ENCODE measurements at regions not wholly inside any gene's neighbourhood (a gene's known extent, or its start where the extent isn't known, plus 50 kb on each side); places are given as distances from the start of the nearest gene placed in this dataset.

GRCh38 chr5:29051509-29051908 lies 2013.1 kb upstream of the CDH9 start:
- no peak for DNase-seq (ENCODE audit: low read depth in 2 of 2)
- Histone ChIP-seq H3K4me2 (ENCODE audit: extremely low read depth, insufficient read depth, low read length) (no peak overlapping the region), H3K9me3 (ENCODE audit: control insufficient read depth, insufficient read depth, low read depth, low read length) (no peaks in the 10 kb centered on the region), H3K27ac (ENCODE audit: insufficient read depth, low read length) (no peak overlapping the region), H3K4me3 (replicated peaks in 1 of 4; ENCODE audit: control extremely low read depth in 1 of 4, insufficient read depth in 1 of 4, low read depth in 3 of 4, low read length in 4 of 4) (no peak overlapping the region), H3K36me3 (ENCODE audit: control insufficient read depth, insufficient read depth, low read length) (no peaks in the 10 kb centered on the region), H4K20me1 (ENCODE audit: control insufficient read depth, extremely low read depth, insufficient read depth, low read length) (no peaks in the 10 kb centered on the region), H3K27me3 (ENCODE audit: control insufficient read depth, insufficient read depth, low read length) (no peaks in the 10 kb centered on the region), H2AFZ (ENCODE audit: low read length) (no peak overlapping the region), H3K79me2 (ENCODE audit: control insufficient read depth, insufficient read depth, low read length) (no peaks in the 10 kb centered on the region), H3K4me1 (ENCODE audit: control insufficient read depth, extremely low read depth, insufficient read depth, low read length) (no peaks in the 10 kb centered on the region), H3K9ac (ENCODE audit: insufficient read depth, low read length) (no peak overlapping the region)
- no peak for TF ChIP-seq CTCF (conservative IDR thresholded peaks at IDR 0.05 in 1 of 2, IDR thresholded peaks at IDR 0.05 in 1 of 2; ENCODE audit: low read depth in 1 of 2, low read length in 2 of 2)
- no peak for TF ChIP-seq EZH2 (IDR thresholded peaks at IDR 0.05; ENCODE audit: low read length, missing control alignments)

GRCh38 chr5:29042152-29042551 lies 2003.8 kb upstream of the CDH9 start:
- H3K36me3 ChIP-seq (ENCODE audit: control insufficient read depth, insufficient read depth, low read length), result no peaks in the 10 kb centered on the region
- H3K27me3 ChIP-seq (ENCODE audit: control insufficient read depth, insufficient read depth, low read length), result no peaks in the 10 kb centered on the region
- TF ChIP-seq EZH2 (IDR thresholded peaks at IDR 0.05; ENCODE audit: low read length, missing control alignments) (no peak), CTCF (conservative IDR thresholded peaks at IDR 0.05 in 1 of 2, IDR thresholded peaks at IDR 0.05 in 1 of 2; ENCODE audit: low read depth in 1 of 2, low read length in 2 of 2) (no peak)
- H3K9me3 ChIP-seq (ENCODE audit: control insufficient read depth, insufficient read depth, low read depth, low read length), result no peaks in the 10 kb centered on the region
- DNase-seq (ENCODE audit: low read depth in 2 of 2), result no peak
- no peaks in the 10 kb centered on the region for H3K79me2 ChIP-seq (ENCODE audit: control insufficient read depth, insufficient read depth, low read length)
- H3K27ac ChIP-seq (ENCODE audit: insufficient read depth, low read length), result no peak overlapping the region
- no peaks in the 10 kb centered on the region for H4K20me1 ChIP-seq (ENCODE audit: control insufficient read depth, extremely low read depth, insufficient read depth, low read length)
- no peak overlapping the region for H3K9ac ChIP-seq (ENCODE audit: insufficient read depth, low read length)
- no peak overlapping the region for H2AFZ ChIP-seq (ENCODE audit: low read length)
- H3K4me3 ChIP-seq (replicated peaks in 1 of 4; ENCODE audit: control extremely low read depth in 1 of 4, insufficient read depth in 1 of 4, low read depth in 3 of 4, low read length in 4 of 4), result no peak overlapping the region
- no peak overlapping the region for H3K4me2 ChIP-seq (ENCODE audit: extremely low read depth, insufficient read depth, low read length)
- no peaks in the 10 kb centered on the region for H3K4me1 ChIP-seq (ENCODE audit: control insufficient read depth, extremely low read depth, insufficient read depth, low read length)

GRCh38 chr5:29040404-29040803 lies 2002.0 kb upstream of the CDH9 start:
- H3K4me1 ChIP-seq (ENCODE audit: control insufficient read depth, extremely low read depth, insufficient read depth, low read length), result no peaks in the 10 kb centered on the region

More at GRCh38 chr5:29040404-29040803, 2002.0 kb upstream of the CDH9 start:
- Histone ChIP-seq H4K20me1 (ENCODE audit: control insufficient read depth, extremely low read depth, insufficient read depth, low read length) (no peaks in the 10 kb centered on the region), H3K9me3 (ENCODE audit: control insufficient read depth, insufficient read depth, low read depth, low read length) (no peaks in the 10 kb centered on the region), H3K9ac (ENCODE audit: insufficient read depth, low read length) (no peak overlapping the region), H3K4me3 (replicated peaks in 1 of 4; ENCODE audit: control extremely low read depth in 1 of 4, insufficient read depth in 1 of 4, low read depth in 3 of 4, low read length in 4 of 4) (no peak overlapping the region), H2AFZ (ENCODE audit: low read length) (no peak overlapping the region), H3K4me2 (ENCODE audit: extremely low read depth, insufficient read depth, low read length) (no peak overlapping the region), H3K27ac (ENCODE audit: insufficient read depth, low read length) (no peak overlapping the region), H3K36me3 (ENCODE audit: control insufficient read depth, insufficient read depth, low read length) (no peaks in the 10 kb centered on the region), H3K27me3 (ENCODE audit: control insufficient read depth, insufficient read depth, low read length) (no peaks in the 10 kb centered on the region), H3K79me2 (ENCODE audit: control insufficient read depth, insufficient read depth, low read length) (no peaks in the 10 kb centered on the region)
- TF ChIP-seq CTCF (conservative IDR thresholded peaks at IDR 0.05 in 1 of 2, IDR thresholded peaks at IDR 0.05 in 1 of 2; ENCODE audit: low read depth in 1 of 2, low read length in 2 of 2) (no peak), EZH2 (IDR thresholded peaks at IDR 0.05; ENCODE audit: low read length, missing control alignments) (no peak)
- DNase-seq (ENCODE audit: low read depth in 2 of 2), result no peak

Data from fibroblast of lung (primary cell).